ENCODE measurements at regions not wholly inside any gene's neighbourhood (a gene's known extent, or its start where the extent isn't known, plus 50 kb on each side); places are given as distances from the start of the nearest gene placed in this dataset.

DNA sequence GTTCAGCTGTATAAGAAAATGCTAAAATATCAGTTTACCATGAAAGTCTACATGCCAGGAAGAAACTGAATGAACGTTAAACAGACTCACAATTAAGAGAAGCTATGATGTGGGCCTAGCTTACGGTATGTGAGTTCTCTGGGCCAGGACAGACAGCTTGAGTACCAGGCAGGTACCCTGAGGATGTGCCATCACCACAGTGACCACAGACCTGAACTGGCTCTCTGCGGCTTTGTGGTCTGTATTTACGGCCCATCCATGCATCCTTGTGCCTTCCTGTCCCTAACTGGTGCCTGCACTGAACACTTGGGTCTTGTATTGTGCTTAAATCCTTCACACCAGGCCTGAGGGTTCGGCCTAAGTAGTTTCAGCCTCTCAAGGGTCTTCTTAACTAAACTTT lies 467.5 kb upstream of the PPP2R3A start:
- H4K20me1 ChIP-seq (ENCODE audit: insufficient read depth, low read length), result no peaks in the 10 kb centered on the region
- no peaks in the 10 kb centered on the region for H3K79me2 ChIP-seq (ENCODE audit: insufficient read depth, low read length)
- no peak overlapping the region for H3K27ac ChIP-seq (ENCODE audit: low read depth in 1 of 2, low read length in 2 of 2)
- intact Hi-C loops (cut with micrococcal nuclease), result no loop called here
- no peak overlapping the region for H3K4me3 Mint-ChIP-seq
- H3K4me1 ChIP-seq (ENCODE audit: control insufficient read depth in 1 of 2, insufficient read depth in 2 of 2, low read length in 2 of 2), result peaks cover 0 to 8% of the 10 kb centered on the region in 2 donors
- no peak for DNase-seq
- H3K27ac Mint-ChIP-seq, result no peak overlapping the region
- peaks cover 9% of the 10 kb centered on the region for H3K4me1 Mint-ChIP-seq
- no peak overlapping the region for H3K9ac ChIP-seq (ENCODE audit: insufficient read depth, low read length, poor library complexity, severe bottlenecking)
- peaks cover 0 to 2% (median 2%) of the 10 kb centered on the region in 3 donors for H3K27me3 Mint-ChIP-seq (ENCODE audit: low read depth in 3 of 3)
- no peak overlapping the region for H3K4me2 ChIP-seq (replicated peaks; ENCODE audit: extremely low read depth, low read length, poor library complexity, severe bottlenecking)
- H3K9me3 Mint-ChIP-seq, result peaks cover 0 to 5% (median 2%) of the 10 kb centered on the region in 7 donors
- H3K9me3 ChIP-seq (replicated peaks in 1 of 2; ENCODE audit: control insufficient read depth in 1 of 2, insufficient read depth in 1 of 2, low read length in 2 of 2), result no peaks in the 10 kb centered on the region
- H3K27me3 ChIP-seq (ENCODE audit: control insufficient read depth in 2 of 2, insufficient read depth in 2 of 2, low read length in 2 of 2), result no peaks in the 10 kb centered on the region
- H3K36me3 ChIP-seq (replicated peaks in 1 of 2; ENCODE audit: control insufficient read depth in 1 of 2, insufficient read depth in 2 of 2, low read length in 2 of 2), result no peaks in the 10 kb centered on the region
- no peaks in the 10 kb centered on the region for H3K36me3 Mint-ChIP-seq
- TF ChIP-seq, protein P1, sequence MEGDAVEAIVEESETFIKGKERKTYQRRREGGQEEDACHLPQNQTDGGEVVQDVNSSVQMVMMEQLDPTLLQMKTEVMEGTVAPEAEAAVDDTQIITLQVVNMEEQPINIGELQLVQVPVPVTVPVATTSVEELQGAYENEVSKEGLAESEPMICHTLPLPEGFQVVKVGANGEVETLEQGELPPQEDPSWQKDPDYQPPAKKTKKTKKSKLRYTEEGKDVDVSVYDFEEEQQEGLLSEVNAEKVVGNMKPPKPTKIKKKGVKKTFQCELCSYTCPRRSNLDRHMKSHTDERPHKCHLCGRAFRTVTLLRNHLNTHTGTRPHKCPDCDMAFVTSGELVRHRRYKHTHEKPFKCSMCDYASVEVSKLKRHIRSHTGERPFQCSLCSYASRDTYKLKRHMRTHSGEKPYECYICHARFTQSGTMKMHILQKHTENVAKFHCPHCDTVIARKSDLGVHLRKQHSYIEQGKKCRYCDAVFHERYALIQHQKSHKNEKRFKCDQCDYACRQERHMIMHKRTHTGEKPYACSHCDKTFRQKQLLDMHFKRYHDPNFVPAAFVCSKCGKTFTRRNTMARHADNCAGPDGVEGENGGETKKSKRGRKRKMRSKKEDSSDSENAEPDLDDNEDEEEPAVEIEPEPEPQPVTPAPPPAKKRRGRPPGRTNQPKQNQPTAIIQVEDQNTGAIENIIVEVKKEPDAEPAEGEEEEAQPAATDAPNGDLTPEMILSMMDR (IDR thresholded peaks at IDR 0.05), result no peak
- WGBS (ENCODE audit: insufficient coverage), result 87% methylated on average over 4 of the region's 5 CpGs
- no peak overlapping the region for H3K4me3 ChIP-seq (replicated peaks in 1 of 3; ENCODE audit: low read depth in 2 of 3, low read length in 3 of 3)
- no peak overlapping the region for H2AFZ ChIP-seq (ENCODE audit: insufficient read depth, low read depth, low read length, poor library complexity, severe bottlenecking)

- no peaks in the 10 kb centered on the region for H4K20me1 ChIP-seq (ENCODE audit: insufficient read depth, low read length)
- H2AFZ ChIP-seq (ENCODE audit: insufficient read depth, low read depth, low read length, poor library complexity, severe bottlenecking), result no peak overlapping the region
- WGBS (ENCODE audit: insufficient coverage), result no CpG with 5 or more reads among the region's 2 CpGs
- no peaks in the 10 kb centered on the region for H3K79me2 ChIP-seq (ENCODE audit: insufficient read depth, low read length)
- H3K9ac ChIP-seq (ENCODE audit: insufficient read depth, low read length, poor library complexity, severe bottlenecking), result no peak overlapping the region
- H3K4me3 Mint-ChIP-seq, result no peak overlapping the region
- H3K4me2 ChIP-seq (replicated peaks; ENCODE audit: extremely low read depth, low read length, poor library complexity, severe bottlenecking), result no peak overlapping the region
- peaks cover 0 to 5% (median 2%) of the 10 kb centered on the region in 7 donors for H3K9me3 Mint-ChIP-seq
- intact Hi-C loops (cut with micrococcal nuclease), result no loop called here
- no peaks in the 10 kb centered on the region for H3K36me3 Mint-ChIP-seq
- DNase-seq, result no peak
- peaks cover 0 to 8% of the 10 kb centered on the region in 2 donors for H3K4me1 ChIP-seq (ENCODE audit: control insufficient read depth in 1 of 2, insufficient read depth in 2 of 2, low read length in 2 of 2)
- no peak overlapping the region for H3K27ac Mint-ChIP-seq
- H3K27me3 ChIP-seq (ENCODE audit: control insufficient read depth in 2 of 2, insufficient read depth in 2 of 2, low read length in 2 of 2), result no peaks in the 10 kb centered on the region
- no peaks in the 10 kb centered on the region for H3K9me3 ChIP-seq (replicated peaks in 1 of 2; ENCODE audit: control insufficient read depth in 1 of 2, insufficient read depth in 1 of 2, low read length in 2 of 2)
- H3K27me3 Mint-ChIP-seq (ENCODE audit: low read depth in 3 of 3), result peaks cover 3 to 7% (median 5%) of the 10 kb centered on the region in 3 donors
- no peak overlapping the region for H3K4me3 ChIP-seq (replicated peaks in 1 of 3; ENCODE audit: low read depth in 2 of 3, low read length in 3 of 3)
- no peak overlapping the region for H3K27ac ChIP-seq (ENCODE audit: low read depth in 1 of 2, low read length in 2 of 2)
- TF ChIP-seq, protein P1 (IDR thresholded peaks at IDR 0.05), result no peak
- H3K4me1 Mint-ChIP-seq, result peaks cover 13% of the 10 kb centered on the region
- no peaks in the 10 kb centered on the region for H3K36me3 ChIP-seq (replicated peaks in 1 of 2; ENCODE audit: control insufficient read depth in 1 of 2, insufficient read depth in 2 of 2, low read length in 2 of 2)
These were observed 466.1 kb upstream of the PPP2R3A start for GRCh38 chr3:135499426-135499825.
